GM23248 (cell line): ENCODE measurements at regions not wholly inside any gene's neighbourhood (a gene's known extent, or its start where the extent isn't known, plus 50 kb on each side); places are given as distances from the start of the nearest gene placed in this dataset. TPM values are rescaled to one million over a fixed set of nuclear protein-coding genes. Genes with fewer than 3 reads are reported as not detected.
A peak's percentile ranks its signal among the peaks of the same experiment; 100 is the strongest.

Experiments used
- DNase-seq: peaks from one replicate; pipeline ENCODE4 v3.0.0-alpha.2; 2015
- H2AFZ ChIP-seq: fragments of 200-600 bp; sonication (generic); 2 replicates; pipeline ENCODE4 v1.6.1; 2016; ENCODE audit warnings: antibody characterized with exemption
- H3F3A ChIP-seq: fragments of 200-600 bp; sonication (generic); 2 replicates; pipeline ENCODE4 v1.6.1; 2016; ENCODE audit warnings: mild to moderate bottlenecking, antibody characterized with exemption, mixed run types; ENCODE audit not compliant: insufficient read depth
- H3K27ac ChIP-seq: fragments of 200-600 bp; sonication (generic); 2 replicates; pipeline ENCODE4 v1.5.1; 2016; ENCODE audit warnings: mild to moderate bottlenecking
- H3K27me3 ChIP-seq: fragments of 200-600 bp; sonication (generic); replicated peaks from 2 replicates; pipeline ENCODE4 v1.6.1; 2016; ENCODE audit warnings: mild to moderate bottlenecking; ENCODE audit not compliant: insufficient read depth
- H3K36me3 ChIP-seq: fragments of 200-600 bp; sonication (generic); 2 replicates; pipeline ENCODE4 v1.6.1; 2016; ENCODE audit warnings: low read depth, mild to moderate bottlenecking
- H3K4me1 ChIP-seq: fragments of 200-600 bp; sonication (generic); 2 replicates; pipeline ENCODE4 v1.6.1; 2016; ENCODE audit warnings: mild to moderate bottlenecking; ENCODE audit not compliant: insufficient read depth
- H3K4me2 ChIP-seq: fragments of 200-600 bp; sonication (generic); one replicate; pipeline ENCODE4 v1.6.1; 2016; ENCODE audit warnings: mild to moderate bottlenecking; ENCODE audit not compliant: unreplicated experiment
- H3K4me3 ChIP-seq: fragments of 200-600 bp; sonication (generic); 2 replicates; pipeline ENCODE4 v1.5.1; 2016; ENCODE audit warnings: mild to moderate bottlenecking
- H3K79me2 ChIP-seq: fragments of 200-600 bp; sonication (generic); 2 replicates; pipeline ENCODE4 v1.6.1; 2016; ENCODE audit warnings: mild to moderate bottlenecking; ENCODE audit not compliant: insufficient read depth
- H3K9ac ChIP-seq: fragments of 200-600 bp; sonication (generic); 2 replicates; pipeline ENCODE4 v1.6.1; 2016; ENCODE audit warnings: mild to moderate bottlenecking
- H3K9me2 ChIP-seq: fragments of 200-600 bp; sonication (generic); 2 replicates; pipeline ENCODE4 v1.6.1; 2016; ENCODE audit warnings: mixed run types, mild to moderate bottlenecking, moderate library complexity; ENCODE audit not compliant: insufficient read depth
- H3K9me3 ChIP-seq: fragments of 200-600 bp; sonication (generic); one replicate; pipeline ENCODE4 v1.6.1; 2017; ENCODE audit warnings: low read depth
- H4K20me1 ChIP-seq: fragments of 200-600 bp; sonication (generic); 2 replicates; pipeline ENCODE4 v1.6.0; 2016; ENCODE audit not compliant: insufficient read depth
- EZH2 ChIP-seq: fragments of 200-600 bp; sonication (generic); IDR thresholded peaks from 2 replicates; pipeline ENCODE4 v1.6.1; 2018; ENCODE audit warnings: antibody characterized with exemption, mild to moderate bottlenecking; ENCODE audit not compliant: insufficient read depth, poor library complexity, severe bottlenecking
- EZH2phosphoT487 ChIP-seq: fragments of 200-600 bp; sonication (generic); IDR thresholded peaks from 2 replicates; pipeline ENCODE4 v1.6.1; 2018; ENCODE audit warnings: antibody characterized with exemption, moderate library complexity, mild to moderate bottlenecking, low read depth; ENCODE audit not compliant: insufficient read depth
- whole genome bisulfite sequencing, 2 experiments: methylation state at CpG; one replicate each; pipeline ENCODE4 v1.1.6; 2015 to 2017; ENCODE audit warnings: low lambda C conversion rate in 2 of 2, low coverage in 1 of 2; ENCODE audit errors: missing lambda C conversion rate in 2 of 2; 5-methylcytosine and 5-hydroxymethylcytosine counted together
- in situ Hi-C: fragments of 300-500 bp; cut with MboI; formaldehyde crosslinking; loops from 2 replicates; pipeline ENCODE4 v1.15.0; 2020
- small RNA-seq: library from RNA; depleted of rRNA; stranded (forward); fragments of <200 nt; gene quantifications from one replicate; pipeline ENCODE3, GENCODE V24; 2014; ENCODE audit warnings: low read depth, low replicate concordance

DNA sequence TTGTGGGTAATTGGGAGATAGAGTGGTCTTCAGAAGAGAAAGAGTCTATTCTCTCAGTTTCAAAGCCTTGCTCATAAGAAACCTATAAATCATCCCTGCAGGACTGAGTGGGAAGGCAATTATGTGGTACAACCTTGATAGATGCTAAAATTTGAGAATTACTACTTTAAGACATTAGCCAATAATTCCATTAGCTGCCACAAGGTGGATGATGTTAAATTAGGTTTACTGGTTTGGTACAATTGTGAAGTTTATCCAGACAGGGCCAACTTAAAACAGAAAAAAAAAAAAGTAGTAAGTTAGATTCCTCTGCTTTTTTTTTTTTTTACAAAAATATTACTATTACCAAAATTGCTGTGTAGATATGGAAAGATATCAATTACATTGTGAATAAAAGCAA, 73.2 kb upstream of the AMOT start:
- no peaks in the 10 kb centered on the region for H3K36me3 ChIP-seq
- H3K9me2 ChIP-seq: no peaks in the 10 kb centered on the region
- H3K79me2 ChIP-seq: no peaks in the 10 kb centered on the region
- H2AFZ ChIP-seq: no peak overlapping the region
- in situ Hi-C loops: no loop called here
- H3K27me3 ChIP-seq: no peaks in the 10 kb centered on the region
- DNase-seq: peak; percentile 5
- TF ChIP-seq EZH2: no peak
- no peak for TF ChIP-seq EZH2phosphoT487
- no peak overlapping the region for H3K9ac ChIP-seq
- H4K20me1 ChIP-seq: no peaks in the 10 kb centered on the region
- H3K4me1 ChIP-seq: no peaks in the 10 kb centered on the region
- no peak overlapping the region for H3K27ac ChIP-seq
- no peak overlapping the region for H3K4me3 ChIP-seq
- H3K9me3 ChIP-seq: no peaks in the 10 kb centered on the region
- H3K4me2 ChIP-seq: no peak overlapping the region
- H3F3A ChIP-seq: no peaks in the 10 kb centered on the region

GRCh38 chrX:112910418-112910817, 69.8 kb upstream of the AMOT start:
- no peaks in the 10 kb centered on the region for H3K79me2 ChIP-seq
- no peaks in the 10 kb centered on the region for H3K36me3 ChIP-seq
- no peak overlapping the region for H3K9ac ChIP-seq
- no peaks in the 10 kb centered on the region for H3K4me1 ChIP-seq
- TF ChIP-seq EZH2phosphoT487 (no peak), EZH2 (no peak)
- H3K9me3 ChIP-seq: no peaks in the 10 kb centered on the region
- no peaks in the 10 kb centered on the region for H3F3A ChIP-seq
- no peaks in the 10 kb centered on the region for H3K9me2 ChIP-seq
- no peak for DNase-seq
- in situ Hi-C loops: no loop called here
- no peak overlapping the region for H2AFZ ChIP-seq
- no peaks in the 10 kb centered on the region for H4K20me1 ChIP-seq
- no peak overlapping the region for H3K4me2 ChIP-seq
- H3K4me3 ChIP-seq: no peak overlapping the region
- no peak overlapping the region for H3K27ac ChIP-seq
- H3K27me3 ChIP-seq: no peaks in the 10 kb centered on the region

DNA sequence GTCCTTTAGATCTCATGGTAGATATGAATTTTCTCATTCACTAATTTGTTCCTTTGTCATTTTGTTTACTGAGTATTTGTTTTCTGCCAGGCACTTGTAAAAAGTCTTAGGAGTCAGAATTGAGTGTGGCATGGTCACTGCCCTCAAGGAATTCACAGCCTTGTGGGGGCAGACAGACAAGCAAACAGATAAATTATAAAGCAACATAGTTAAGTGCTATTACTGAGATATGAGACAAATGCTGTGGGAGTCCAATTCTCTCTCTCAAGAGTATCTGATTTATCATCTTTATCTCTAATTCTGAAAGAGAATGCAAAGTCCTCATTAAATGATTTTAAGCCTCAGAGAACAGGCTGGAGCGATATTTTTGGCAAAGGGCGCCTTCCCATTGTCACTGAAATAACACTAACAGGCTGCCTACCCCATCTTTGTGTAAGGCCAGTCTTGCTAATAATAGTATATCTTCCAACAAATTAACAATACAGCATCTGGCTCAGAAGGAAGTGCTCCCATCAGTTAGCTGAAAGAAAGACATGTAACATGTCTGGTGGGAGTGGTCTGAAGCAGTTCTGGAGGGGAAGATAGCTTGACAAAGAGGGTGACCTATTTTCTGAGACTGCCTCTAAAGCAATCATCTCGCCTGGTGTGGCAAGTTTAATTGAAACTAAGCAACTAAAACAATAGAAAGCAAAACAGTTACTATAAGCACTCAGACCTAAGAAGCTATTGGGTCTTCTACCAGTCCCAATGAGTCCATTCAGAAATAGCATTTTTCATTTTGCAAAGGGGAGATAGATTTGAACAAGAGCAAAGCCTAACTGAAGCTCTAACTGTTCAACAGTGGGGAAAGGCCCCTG, 61.5 kb upstream of the AMOT start:
- Histone ChIP-seq H3K36me3 (no peaks in the 10 kb centered on the region), H2AFZ (no peak overlapping the region), H3K9me3 (no peaks in the 10 kb centered on the region), H3K4me1 (no peaks in the 10 kb centered on the region), H3F3A (no peaks in the 10 kb centered on the region), H3K27me3 (no peaks in the 10 kb centered on the region), H3K27ac (no peak overlapping the region), H3K9ac (no peak overlapping the region), H3K79me2 (no peaks in the 10 kb centered on the region), H3K4me3 (no peak overlapping the region), H4K20me1 (no peaks in the 10 kb centered on the region), H3K4me2 (no peak overlapping the region), H3K9me2 (no peaks in the 10 kb centered on the region)
- in situ Hi-C loops: no loop called here
- no peak for DNase-seq
- 0% methylated on average over 3 of the region's 3 CpGs for WGBS, 2 experiments
- no peak for TF ChIP-seq EZH2
- no peak for TF ChIP-seq EZH2phosphoT487

- Histone ChIP-seq H3K79me2 (no peaks in the 10 kb centered on the region), H3K9ac (no peak overlapping the region), H3K4me1 (no peaks in the 10 kb centered on the region), H3F3A (no peaks in the 10 kb centered on the region), H3K9me2 (no peaks in the 10 kb centered on the region), H4K20me1 (no peaks in the 10 kb centered on the region), H2AFZ (no peak overlapping the region), H3K36me3 (no peaks in the 10 kb centered on the region), H3K27ac (no peak overlapping the region), H3K9me3 (no peaks in the 10 kb centered on the region), H3K27me3 (no peaks in the 10 kb centered on the region), H3K4me3 (no peak overlapping the region), H3K4me2 (no peak overlapping the region)
- in situ Hi-C loops: no loop called here
- TF ChIP-seq EZH2phosphoT487 (no peak), EZH2 (no peak)
- WGBS, 2 experiments: 27 to 67% methylated on average over 1 of the region's 1 CpG
- DNase-seq: no peak
These were observed 55.4 kb upstream of the AMOT start for GRCh38 chrX:112896051-112896450.

Small RNA genes lying in the stretch of these regions (small RNA-seq; reads per million reads assigned to genes)
- gene AL031183.1: not detected
- not detected for gene RF00012
- gene RF00088: 1.9 reads per million, percentile 64 among the genes with 10 or more reads in this experiment
- not detected for gene RN7SL93P
- not detected for gene RNU1-57P
- gene RNU6-1015P: not detected
